ENCODE measurements at regions not wholly inside any gene's neighbourhood (a gene's known extent, or its start where the extent isn't known, plus 50 kb on each side); places are given as distances from the start of the nearest gene placed in this dataset.

GRCh38 chr2:74053959-74054715, 69.4 kb downstream of the TET3 start:
- TF ChIP-seq POLR2A (IDR thresholded peaks at IDR 0.05), result no peak
- TF ChIP-seq, protein P1, sequence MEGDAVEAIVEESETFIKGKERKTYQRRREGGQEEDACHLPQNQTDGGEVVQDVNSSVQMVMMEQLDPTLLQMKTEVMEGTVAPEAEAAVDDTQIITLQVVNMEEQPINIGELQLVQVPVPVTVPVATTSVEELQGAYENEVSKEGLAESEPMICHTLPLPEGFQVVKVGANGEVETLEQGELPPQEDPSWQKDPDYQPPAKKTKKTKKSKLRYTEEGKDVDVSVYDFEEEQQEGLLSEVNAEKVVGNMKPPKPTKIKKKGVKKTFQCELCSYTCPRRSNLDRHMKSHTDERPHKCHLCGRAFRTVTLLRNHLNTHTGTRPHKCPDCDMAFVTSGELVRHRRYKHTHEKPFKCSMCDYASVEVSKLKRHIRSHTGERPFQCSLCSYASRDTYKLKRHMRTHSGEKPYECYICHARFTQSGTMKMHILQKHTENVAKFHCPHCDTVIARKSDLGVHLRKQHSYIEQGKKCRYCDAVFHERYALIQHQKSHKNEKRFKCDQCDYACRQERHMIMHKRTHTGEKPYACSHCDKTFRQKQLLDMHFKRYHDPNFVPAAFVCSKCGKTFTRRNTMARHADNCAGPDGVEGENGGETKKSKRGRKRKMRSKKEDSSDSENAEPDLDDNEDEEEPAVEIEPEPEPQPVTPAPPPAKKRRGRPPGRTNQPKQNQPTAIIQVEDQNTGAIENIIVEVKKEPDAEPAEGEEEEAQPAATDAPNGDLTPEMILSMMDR (IDR thresholded peaks at IDR 0.05), result no peak
